ENCODE measurements at regions not wholly inside any gene's neighbourhood (a gene's known extent, or its start where the extent isn't known, plus 50 kb on each side); places are given as distances from the start of the nearest gene placed in this dataset.

GRCh38 chr20:6228302-6228843 is 105.5 kb upstream of the FERMT1 start:
- H3K4me3 ChIP-seq (replicated peaks; ENCODE audit: insufficient read depth, low read length): no peak overlapping the region
- no peak for DNase-seq (ENCODE audit: low read depth in 1 of 2, low spot score in 1 of 2)
- no peak overlapping the region for H3K27ac ChIP-seq (replicated peaks)
- no peaks in the 10 kb centered on the region for H3K27me3 ChIP-seq (ENCODE audit: insufficient read depth, poor library complexity, severe bottlenecking)
- no peak for TF ChIP-seq SPI1 (IDR thresholded peaks at IDR 0.05; ENCODE audit: borderline replicate concordance, low read depth)

- TF ChIP-seq POLR2AphosphoS5 (IDR thresholded peaks at IDR 0.05; ENCODE audit: low read depth) (no peak), CTCF (IDR thresholded peaks at IDR 0.05; ENCODE audit: insufficient read depth, low read length) (no peak), GABPA (IDR thresholded peaks at IDR 0.05; ENCODE audit: low read depth) (no peak)
- no peak overlapping the region for H3K4me3 ChIP-seq (replicated peaks; ENCODE audit: insufficient read depth, low read length)
- no peaks in the 10 kb centered on the region for H3K27me3 ChIP-seq (ENCODE audit: insufficient read depth, poor library complexity, severe bottlenecking)
- no peak for DNase-seq (ENCODE audit: low read depth in 1 of 2, low spot score in 1 of 2)
- no peak overlapping the region for H3K27ac ChIP-seq (replicated peaks)
These were observed 90.5 kb upstream of the FERMT1 start for GRCh38 chr20:6213311-6213710.

GRCh38 chr20:6212903-6213302 is 90.1 kb upstream of the FERMT1 start:
- Histone ChIP-seq H3K4me3 (replicated peaks; ENCODE audit: insufficient read depth, low read length) (no peak overlapping the region), H3K27ac (replicated peaks) (no peak overlapping the region), H3K27me3 (ENCODE audit: insufficient read depth, poor library complexity, severe bottlenecking) (no peaks in the 10 kb centered on the region)
- TF ChIP-seq POLR2AphosphoS5 (IDR thresholded peaks at IDR 0.05; ENCODE audit: low read depth): no peak
- no peak for DNase-seq (ENCODE audit: low read depth in 1 of 2, low spot score in 1 of 2)

GRCh38 chr20:6209093-6209492 is 86.3 kb upstream of the FERMT1 start:
- Histone ChIP-seq H3K4me3 (replicated peaks; ENCODE audit: insufficient read depth, low read length) (no peak overlapping the region), H3K27ac (replicated peaks) (no peak overlapping the region), H3K27me3 (ENCODE audit: insufficient read depth, poor library complexity, severe bottlenecking) (no peaks in the 10 kb centered on the region)
- no peak for TF ChIP-seq REST (IDR thresholded peaks at IDR 0.05; ENCODE audit: insufficient replicate concordance, low read depth)
- no peak for TF ChIP-seq CTCF (IDR thresholded peaks at IDR 0.05; ENCODE audit: insufficient read depth, low read length)
- TF ChIP-seq SPI1 (IDR thresholded peaks at IDR 0.05; ENCODE audit: borderline replicate concordance, low read depth): no peak
- no peak for TF ChIP-seq POLR2AphosphoS5 (IDR thresholded peaks at IDR 0.05; ENCODE audit: low read depth)
- no peak for TF ChIP-seq GABPA (IDR thresholded peaks at IDR 0.05; ENCODE audit: low read depth)
- no peak for DNase-seq (ENCODE audit: low read depth in 1 of 2, low spot score in 1 of 2)

GRCh38 chr20:6200092-6200491 is 77.3 kb upstream of the FERMT1 start:
- no peak for DNase-seq (ENCODE audit: low read depth in 1 of 2, low spot score in 1 of 2)
- Histone ChIP-seq H3K27ac (replicated peaks) (no peak overlapping the region), H3K4me3 (replicated peaks; ENCODE audit: insufficient read depth, low read length) (no peak overlapping the region), H3K27me3 (ENCODE audit: insufficient read depth, poor library complexity, severe bottlenecking) (peaks cover 2% of the 10 kb centered on the region)
- TF ChIP-seq SPI1 (IDR thresholded peaks at IDR 0.05; ENCODE audit: borderline replicate concordance, low read depth): no peak

GRCh38 chr20:6185268-6185667 is 62.4 kb upstream of the FERMT1 start:
- DNase-seq (ENCODE audit: low read depth in 1 of 2, low spot score in 1 of 2): no peak
- no peak overlapping the region for H3K27ac ChIP-seq (replicated peaks)

More at GRCh38 chr20:6185268-6185667, 62.4 kb upstream of the FERMT1 start:
- Histone ChIP-seq H3K4me3 (replicated peaks; ENCODE audit: insufficient read depth, low read length) (no peak overlapping the region), H3K27me3 (ENCODE audit: insufficient read depth, poor library complexity, severe bottlenecking) (no peaks in the 10 kb centered on the region)
- no peak for TF ChIP-seq SPI1 (IDR thresholded peaks at IDR 0.05; ENCODE audit: borderline replicate concordance, low read depth)
- no peak for TF ChIP-seq REST (IDR thresholded peaks at IDR 0.05; ENCODE audit: insufficient replicate concordance, low read depth)
- no peak for TF ChIP-seq POLR2AphosphoS5 (IDR thresholded peaks at IDR 0.05; ENCODE audit: low read depth)
- TF ChIP-seq GABPA (IDR thresholded peaks at IDR 0.05; ENCODE audit: low read depth): no peak
- TF ChIP-seq CTCF (IDR thresholded peaks at IDR 0.05; ENCODE audit: insufficient read depth, low read length): no peak

Data from HL-60 (cell line).